ENCODE measurements at regions not wholly inside any gene's neighbourhood (a gene's known extent, or its start where the extent isn't known, plus 50 kb on each side); places are given as distances from the start of the nearest gene placed in this dataset.

GRCh38 chrX:3169421-3169820 is 128.2 kb downstream of the ARSF start:
- H3K4me1 Mint-ChIP-seq (ENCODE audit: unreplicated experiment), result peaks cover 10% of the 10 kb centered on the region
- H3K27me3 Mint-ChIP-seq (ENCODE audit: unreplicated experiment), result no peaks in the 10 kb centered on the region
- no peak for TF ChIP-seq CTCF (IDR thresholded peaks at IDR 0.05)
- no peaks in the 10 kb centered on the region for H3K9me3 Mint-ChIP-seq (ENCODE audit: unreplicated experiment)
- no peak overlapping the region for H3K4me3 Mint-ChIP-seq (ENCODE audit: unreplicated experiment)
- no peak overlapping the region for H3K27ac Mint-ChIP-seq (ENCODE audit: unreplicated experiment)
- no peaks in the 10 kb centered on the region for H3K36me3 Mint-ChIP-seq (ENCODE audit: unreplicated experiment)
- no peak for DNase-seq (ENCODE audit: extremely low spot score, unreplicated experiment)

- no peak for DNase-seq (ENCODE audit: extremely low spot score, unreplicated experiment)
- H3K4me1 Mint-ChIP-seq (ENCODE audit: unreplicated experiment), result peaks cover 10% of the 10 kb centered on the region
- no peaks in the 10 kb centered on the region for H3K27me3 Mint-ChIP-seq (ENCODE audit: unreplicated experiment)
- no peak overlapping the region for H3K27ac Mint-ChIP-seq (ENCODE audit: unreplicated experiment)
- no peak for TF ChIP-seq CTCF (IDR thresholded peaks at IDR 0.05)
- no peaks in the 10 kb centered on the region for H3K36me3 Mint-ChIP-seq (ENCODE audit: unreplicated experiment)
- no peaks in the 10 kb centered on the region for H3K9me3 Mint-ChIP-seq (ENCODE audit: unreplicated experiment)
- H3K4me3 Mint-ChIP-seq (ENCODE audit: unreplicated experiment), result no peak overlapping the region
Observed at GRCh38 chrX:3167771-3168170, 126.5 kb downstream of the ARSF start.

- Mint-ChIP-seq H3K27me3 (ENCODE audit: unreplicated experiment) (no peaks in the 10 kb centered on the region), H3K4me3 (ENCODE audit: unreplicated experiment) (no peak overlapping the region), H3K4me1 (ENCODE audit: unreplicated experiment) (peaks cover 13% of the 10 kb centered on the region), H3K27ac (ENCODE audit: unreplicated experiment) (peak overlapping the region; percentile 56), H3K36me3 (ENCODE audit: unreplicated experiment) (no peaks in the 10 kb centered on the region), H3K9me3 (ENCODE audit: unreplicated experiment) (peaks cover under 1% of the 10 kb centered on the region)
- no peak for TF ChIP-seq CTCF (IDR thresholded peaks at IDR 0.05)
- no peak for DNase-seq (ENCODE audit: extremely low spot score, unreplicated experiment)
Observed at GRCh38 chrX:3166670-3167455, 125.6 kb downstream of the ARSF start.

GRCh38 chrX:3165808-3166207 is 124.5 kb downstream of the ARSF start:
- no peaks in the 10 kb centered on the region for H3K36me3 Mint-ChIP-seq (ENCODE audit: unreplicated experiment)
- no peak for DNase-seq (ENCODE audit: extremely low spot score, unreplicated experiment)
- H3K4me1 Mint-ChIP-seq (ENCODE audit: unreplicated experiment), result peaks cover 24% of the 10 kb centered on the region
- TF ChIP-seq CTCF (IDR thresholded peaks at IDR 0.05), result no peak
- H3K27ac Mint-ChIP-seq (ENCODE audit: unreplicated experiment), result no peak overlapping the region
- H3K27me3 Mint-ChIP-seq (ENCODE audit: unreplicated experiment), result no peaks in the 10 kb centered on the region
- no peak overlapping the region for H3K4me3 Mint-ChIP-seq (ENCODE audit: unreplicated experiment)
- peaks cover 6% of the 10 kb centered on the region for H3K9me3 Mint-ChIP-seq (ENCODE audit: unreplicated experiment)

Measured in osteocyte (in vitro differentiated cells).